Neural cell (in vitro differentiated cells): ENCODE measurements at regions not wholly inside any gene's neighbourhood (a gene's known extent, or its start where the extent isn't known, plus 50 kb on each side); places are given as distances from the start of the nearest gene placed in this dataset.

Source experiments
- H2AFZ ChIP-seq: fragments of 200-600, 300-800 bp; sonication (generic), shearing (Covaris generic); 2 replicates; pipeline ENCODE4 v1.6.0; 2014; ENCODE audit warnings: low read depth, mild to moderate bottlenecking, antibody characterized with exemption, low read length, moderate library complexity
- H3F3A ChIP-seq: fragments of 200-600 bp; shearing (Covaris generic); 2 replicates; pipeline ENCODE4 v1.6.1; 2016; ENCODE audit warnings: mild to moderate bottlenecking, moderate library complexity, mixed read lengths, antibody characterized with exemption, low read length; ENCODE audit not compliant: insufficient read depth, poor library complexity, severe bottlenecking
- H3K27ac ChIP-seq: fragments of 200-600, 300-800 bp; sonication (generic), shearing (Covaris generic); 2 replicates; pipeline ENCODE4 v1.5.1; 2014; ENCODE audit warnings: mild to moderate bottlenecking, low read length, moderate library complexity
- H3K27me3 ChIP-seq: fragments of 300-800, 200-600 bp; sonication (generic), shearing (Covaris generic); 2 replicates; pipeline ENCODE4 v1.6.0; 2014; ENCODE audit warnings: mild to moderate bottlenecking, low read depth, low read length, moderate library complexity; ENCODE audit not compliant: insufficient read depth
- H3K36me3 ChIP-seq: fragments of 300-800, 200-600 bp; sonication (generic), shearing (Covaris generic); 2 replicates; pipeline ENCODE4 v1.5.1; 2014; ENCODE audit warnings: mild to moderate bottlenecking, antibody characterized with exemption, low read length, moderate library complexity; ENCODE audit not compliant: insufficient read depth
- H3K4me2 ChIP-seq: fragments of 300-800, 200-600 bp; sonication (generic), shearing (Covaris generic); 2 replicates; pipeline ENCODE4 v1.6.0; 2014; ENCODE audit warnings: mild to moderate bottlenecking, low read length
- H3K4me3 ChIP-seq: fragments of 300-800, 200-600 bp; sonication (generic), shearing (Covaris generic); 2 replicates; pipeline ENCODE4 v1.5.1; 2014; ENCODE audit warnings: mild to moderate bottlenecking, low read length, moderate library complexity
- H3K79me2 ChIP-seq: fragments of 200-600 bp; shearing (Covaris generic); replicated peaks from 2 replicates; pipeline ENCODE4 v1.6.0; 2014; ENCODE audit warnings: mild to moderate bottlenecking, low read length, moderate library complexity; ENCODE audit not compliant: insufficient read depth
- H3K9ac ChIP-seq: fragments of 300-800, 200-600 bp; sonication (generic), shearing (Covaris generic); 2 replicates; pipeline ENCODE4 v1.6.1; 2016; ENCODE audit warnings: mild to moderate bottlenecking, low read length, mixed read lengths
- H3K9me2 ChIP-seq: fragments of 200-600 bp; shearing (Covaris generic); 2 replicates; pipeline ENCODE4 v1.6.1; 2016; ENCODE audit warnings: mild to moderate bottlenecking, low read length, mixed read lengths; ENCODE audit not compliant: insufficient read depth
- H3K9me3 ChIP-seq: fragments of 200-600, 300-800 bp; sonication (generic), shearing (Covaris generic); 2 replicates; pipeline ENCODE4 v1.6.1; 2016; ENCODE audit warnings: mild to moderate bottlenecking, mixed run types, low read length, moderate library complexity, mixed read lengths
- H4K20me1 ChIP-seq: fragments of 200-600 bp; shearing (Covaris generic); 2 replicates; pipeline ENCODE4 v1.6.1; 2016; ENCODE audit warnings: mild to moderate bottlenecking, mixed run types; ENCODE audit not compliant: insufficient read depth
- CTCF ChIP-seq: fragments of 450-650 bp; IDR thresholded peaks from 2 replicates; pipeline ENCODE4 v1.5.1; 2014; ENCODE audit warnings: antibody characterized with exemption, mild to moderate bottlenecking, moderate library complexity; ENCODE audit not compliant: poor library complexity, severe bottlenecking
- EP300 ChIP-seq: fragments of 450-650 bp; conservative IDR thresholded peaks from 2 replicates; pipeline ENCODE4 v1.6.1; 2014; ENCODE audit warnings: antibody characterized with exemption, mild to moderate bottlenecking, moderate library complexity; ENCODE audit not compliant: poor library complexity, severe bottlenecking
- MXI1 ChIP-seq: fragments of 450-650 bp; conservative IDR thresholded peaks from 2 replicates; pipeline ENCODE4 v1.6.1; 2014; ENCODE audit warnings: antibody characterized with exemption, mild to moderate bottlenecking; ENCODE audit not compliant: poor library complexity, severe bottlenecking
- POLR2AphosphoS5 ChIP-seq: IDR thresholded peaks from 2 replicates; pipeline ENCODE4 v1.6.1; 2012
- RAD21 ChIP-seq: fragments of 450-650 bp; conservative IDR thresholded peaks from 2 replicates; pipeline ENCODE4 v1.6.1; 2014; ENCODE audit warnings: antibody characterized with exemption, mild to moderate bottlenecking, moderate library complexity
- REST ChIP-seq: IDR thresholded peaks from 2 replicates; pipeline ENCODE4 v1.6.1; 2012; ENCODE audit warnings: borderline replicate concordance
- SMC3 ChIP-seq: fragments of 450-650 bp; conservative IDR thresholded peaks from 2 replicates; pipeline ENCODE4 v1.6.1; 2014; ENCODE audit warnings: antibody characterized with exemption, mild to moderate bottlenecking, moderate library complexity; ENCODE audit not compliant: poor library complexity
- TAF1 ChIP-seq: IDR thresholded peaks from 2 replicates; pipeline ENCODE4 v1.6.1; 2012; ENCODE audit warnings: low read depth

GRCh38 chr20:9977629-9978028 lies 57.2 kb upstream of the ANKEF1 start:
- Histone ChIP-seq H3K27ac (no peak overlapping the region), H4K20me1 (no peaks in the 10 kb centered on the region), H3K79me2 (no peaks in the 10 kb centered on the region), H3K27me3 (no peaks in the 10 kb centered on the region), H2AFZ (no peak overlapping the region), H3F3A (no peaks in the 10 kb centered on the region), H3K4me3 (no peak overlapping the region), H3K9me3 (no peaks in the 10 kb centered on the region), H3K36me3 (no peaks in the 10 kb centered on the region), H3K9me2 (no peaks in the 10 kb centered on the region), H3K4me2 (no peak overlapping the region), H3K9ac (no peak overlapping the region)
- TF ChIP-seq TAF1 (no peak), EP300 (no peak), CTCF (no peak), REST (no peak)

- no peaks in the 10 kb centered on the region for H3K36me3 ChIP-seq
- no peaks in the 10 kb centered on the region for H3K9me3 ChIP-seq
- H3F3A ChIP-seq = no peaks in the 10 kb centered on the region
- TF ChIP-seq REST = no peak
- no peak for TF ChIP-seq TAF1
- H3K27me3 ChIP-seq = no peaks in the 10 kb centered on the region
- H3K9ac ChIP-seq = no peak overlapping the region
- H3K27ac ChIP-seq = no peak overlapping the region
- H2AFZ ChIP-seq = no peak overlapping the region
- no peak overlapping the region for H3K4me2 ChIP-seq
- H4K20me1 ChIP-seq = no peaks in the 10 kb centered on the region
- H3K9me2 ChIP-seq = no peaks in the 10 kb centered on the region
- H3K4me3 ChIP-seq = no peak overlapping the region
- no peaks in the 10 kb centered on the region for H3K79me2 ChIP-seq
Observed at GRCh38 chr20:9974324-9974723, 60.5 kb upstream of the ANKEF1 start.

GRCh38 chr20:9971746-9972145 lies 63.0 kb upstream of the ANKEF1 start:
- Histone ChIP-seq H3F3A (no peaks in the 10 kb centered on the region), H3K4me2 (no peak overlapping the region)
- TF ChIP-seq SMC3 (no peak), MXI1 (no peak), RAD21 (no peak), CTCF (no peak), REST (no peak), TAF1 (no peak), POLR2AphosphoS5 (no peak)

More at GRCh38 chr20:9971746-9972145, 63.0 kb upstream of the ANKEF1 start:
- no peak overlapping the region for H2AFZ ChIP-seq
- H3K9ac ChIP-seq = no peak overlapping the region
- no peak overlapping the region for H3K27ac ChIP-seq
- no peaks in the 10 kb centered on the region for H3K9me3 ChIP-seq
- no peak overlapping the region for H3K4me3 ChIP-seq
- H3K36me3 ChIP-seq = no peaks in the 10 kb centered on the region
- H4K20me1 ChIP-seq = no peaks in the 10 kb centered on the region
- H3K27me3 ChIP-seq = no peaks in the 10 kb centered on the region
- no peaks in the 10 kb centered on the region for H3K9me2 ChIP-seq
- no peaks in the 10 kb centered on the region for H3K79me2 ChIP-seq
